SK-N-SH (cell line): ENCODE measurements at regions not wholly inside any gene's neighbourhood (a gene's known extent, or its start where the extent isn't known, plus 50 kb on each side); places are given as distances from the start of the nearest gene placed in this dataset.
"Not testable (repeated sequence)": the region's sequence is repeated elsewhere in the genome, so short reads cannot be mapped to it uniquely, and the experiment has no call there.

ENCODE experiments used
- CTCF ChIA-PET: fragments of 300-600, 350-600 bp; formaldehyde crosslinking; extraction: SDS; loops from one replicate; lab custom pipeline; 2021; lab: Yijun Ruan, JAX
- POLR2A ChIA-PET: fragments of 350-600 bp; sonication (Branson Sonifier 250); formaldehyde crosslinking; extraction: SDS; loops from one replicate; lab custom pipeline; 2020; ENCODE audit warnings: antibody characterized with exemption, inconsistent platforms; lab: Yijun Ruan, JAX
- DNase-seq: peaks from one replicate; pipeline ENCODE4 v3.0.0; 2012
- H2AFZ ChIP-seq: fragments of 200-600 bp; sonication (generic); 2 replicates; pipeline ENCODE4 v1.8.1; 2016; ENCODE audit warnings: antibody characterized with exemption, mild to moderate bottlenecking, low read depth
- H3F3A ChIP-seq: fragments of 200-600 bp; sonication (generic); replicated peaks from 2 replicates; pipeline ENCODE3; 2016; ENCODE audit warnings: antibody characterized with exemption, mild to moderate bottlenecking; ENCODE audit not compliant: insufficient read depth
- H3K27ac ChIP-seq, 2 experiments: fragments of 200-500 bp in 1 of 2; fragments of 200-600 bp in 1 of 2; sonication (Bioruptor generic) in 1 of 2; sonication (generic), shearing (Covaris generic) in 1 of 2; 2 replicates each; pipeline versions ENCODE4 v1.5.1 to v1.6.1; 2014 to 2016; ENCODE audit warnings: low read depth in 2 of 2, inconsistent platforms in 1 of 2, low read length in 1 of 2, mild to moderate bottlenecking in 1 of 2, mixed read lengths in 1 of 2
- H3K27me3 ChIP-seq: fragments of 200-600 bp; sonication (generic), shearing (Covaris generic); 2 replicates; pipeline ENCODE4 v1.6.1; 2016; ENCODE audit warnings: mixed run types; ENCODE audit not compliant: insufficient read depth
- H3K36me3 ChIP-seq, 2 experiments: fragments of 200-500 bp in 1 of 2; fragments of 200-600 bp in 1 of 2; sonication (Bioruptor generic) in 1 of 2; sonication (generic) in 1 of 2; replicated peaks in 1 of 2; 2 replicates each; pipeline versions ENCODE3 to v1.5.1; 2014 to 2016; ENCODE audit warnings: low read length in 1 of 2, mild to moderate bottlenecking in 1 of 2; ENCODE audit not compliant: insufficient read depth in 2 of 2, control insufficient read depth in 1 of 2
- H3K4me1 ChIP-seq, 2 experiments: fragments of 200-500 bp in 1 of 2; fragments of 200-600 bp in 1 of 2; sonication (Bioruptor generic) in 1 of 2; sonication (generic), shearing (Covaris generic) in 1 of 2; 2 replicates each; pipeline versions ENCODE4 v1.5.1 to v1.6.1; 2014 to 2016; ENCODE audit warnings: low read depth in 1 of 2, low read length in 1 of 2, mixed run types in 1 of 2; ENCODE audit not compliant: insufficient read depth in 2 of 2, control insufficient read depth in 1 of 2
- H3K4me2 ChIP-seq: fragments of 200-600 bp; sonication (generic), shearing (Covaris generic); 2 replicates; pipeline ENCODE4 v1.6.1; 2017; ENCODE audit warnings: mixed run types
- H3K4me3 ChIP-seq, 2 experiments: fragments of 200-500 bp in 1 of 2; fragments of 200-600 bp in 1 of 2; sonication (Bioruptor generic) in 1 of 2; sonication (generic), shearing (Covaris generic) in 1 of 2; 2 replicates each; pipeline versions ENCODE4 v1.5.1 to v1.8.1; 2014 to 2016; ENCODE audit warnings: low read depth in 2 of 2, inconsistent platforms in 1 of 2, low read length in 1 of 2, mild to moderate bottlenecking in 1 of 2, mixed read lengths in 1 of 2, moderate library complexity in 1 of 2
- H3K79me2 ChIP-seq: fragments of 200-600 bp; sonication (generic); 2 replicates; pipeline ENCODE4 v1.8.1; 2017; ENCODE audit warnings: mild to moderate bottlenecking; ENCODE audit not compliant: insufficient read depth
- H3K9ac ChIP-seq: fragments of 200-600 bp; sonication (generic); 2 replicates; pipeline ENCODE4 v1.6.1; 2017; ENCODE audit warnings: mixed run types
- H3K9me2 ChIP-seq: fragments of 200-600 bp; sonication (generic); 2 replicates; pipeline ENCODE4 v1.6.1; 2017; ENCODE audit warnings: mixed run types
- H3K9me3 ChIP-seq: fragments of 200-600 bp; sonication (generic); 2 replicates; pipeline ENCODE4 v1.6.1; 2017; ENCODE audit warnings: mixed run types, mild to moderate bottlenecking, moderate library complexity
- H4K20me1 ChIP-seq: fragments of 200-600 bp; sonication (generic); 2 replicates; pipeline ENCODE4 v1.6.1; 2017; ENCODE audit warnings: mild to moderate bottlenecking, mixed run types; ENCODE audit not compliant: insufficient read depth
- CHD2 ChIP-seq: fragments of 150-350 bp; IDR thresholded peaks from 2 replicates; pipeline ENCODE4 v1.6.1; 2018; ENCODE audit warnings: low read length; ENCODE audit not compliant: partially characterized antibody
- EZH2phosphoT487 ChIP-seq: fragments of 200-600 bp; sonication (generic); IDR thresholded peaks from 2 replicates; pipeline ENCODE4 v1.6.1; 2017; ENCODE audit warnings: low read depth, mixed run types, mild to moderate bottlenecking, antibody characterized with exemption, moderate library complexity, borderline replicate concordance
- TCF12 ChIP-seq: IDR thresholded peaks from 2 replicates; pipeline ENCODE4 v1.4.0; 2012
- WGBS: methylation state at CpG from one replicate; pipeline ENCODE4 v1.1.6; 2017; ENCODE audit warnings: low lambda C conversion rate; 5-methylcytosine and 5-hydroxymethylcytosine counted together
- TF ChIP-seq, protein P1 (sequence below): IDR thresholded peaks from 2 replicates; pipeline ENCODE4 v1.4.0; 2012; ENCODE audit warnings: low read depth

DNA sequence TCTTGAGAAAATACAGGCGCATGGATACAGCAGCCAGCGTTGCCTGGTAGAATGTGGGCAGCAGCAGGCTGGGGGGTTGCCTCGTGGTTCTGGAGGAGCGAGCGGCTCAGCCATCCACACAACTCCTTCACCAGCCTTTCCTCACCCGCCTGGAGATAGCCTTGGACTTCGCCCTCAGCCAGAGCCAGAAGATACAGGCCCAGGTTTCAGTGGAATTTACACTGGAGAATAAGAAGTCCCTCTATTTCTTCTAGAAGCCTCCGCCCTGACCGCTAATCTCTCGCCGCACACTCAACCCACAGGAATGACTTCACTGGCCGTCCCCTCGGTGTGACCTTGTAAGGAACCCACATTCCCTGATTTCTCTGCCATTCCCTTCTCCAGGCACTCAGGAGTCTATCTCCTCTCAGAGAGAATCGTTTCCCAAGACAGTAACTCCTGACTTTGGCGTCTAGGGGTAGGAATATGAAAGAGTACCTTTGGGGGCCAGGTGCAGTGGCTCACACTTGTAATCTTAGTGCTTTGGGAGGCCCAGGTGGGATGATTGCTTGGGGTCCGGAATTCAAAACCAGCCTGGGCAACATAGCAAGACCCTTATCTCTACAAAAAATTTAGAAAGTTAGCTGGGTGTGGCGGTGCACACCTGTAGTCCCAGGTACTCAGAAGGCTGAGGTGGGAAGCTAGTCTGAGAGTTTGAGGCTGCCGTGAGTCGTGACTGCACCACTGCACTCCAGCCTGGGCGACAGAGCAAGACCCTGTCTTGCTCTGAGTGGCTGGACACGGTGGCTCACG is 52.0 kb upstream of the ECHDC3 start:
- no peak for DNase-seq
- H3K9me3 ChIP-seq, result no peaks in the 10 kb centered on the region
- 81% methylated on average over 17 of the region's 22 CpGs for WGBS
- no peak overlapping the region for H3K27ac ChIP-seq
- POLR2A ChIA-PET, result no interaction called here
- H3K27me3 ChIP-seq, result no peaks in the 10 kb centered on the region; the same call in 1 of the 2 replicates
- H3K9me2 ChIP-seq, result no peaks in the 10 kb centered on the region
- TF ChIP-seq TCF12, result no peak
- no peak for TF ChIP-seq EZH2phosphoT487
- peaks cover 0 to 10% of the 10 kb centered on the region in 2 experiments; a peak in 1 of 4 replicates for H3K4me1 ChIP-seq
- H3F3A ChIP-seq, result no peaks in the 10 kb centered on the region
- no peaks in the 10 kb centered on the region for H3K36me3 ChIP-seq
- H3K79me2 ChIP-seq, result no peaks in the 10 kb centered on the region
- no peak overlapping the region for H3K4me2 ChIP-seq
- CTCF ChIA-PET, result no interaction called here
- no peak overlapping the region for H3K9ac ChIP-seq
- H4K20me1 ChIP-seq, result no peaks in the 10 kb centered on the region
- H2AFZ ChIP-seq, result no peak overlapping the region
- H3K4me3 ChIP-seq, result no peak overlapping the region

GRCh38 chr10:11688448-11688795 is 53.8 kb upstream of the ECHDC3 start:
- H2AFZ ChIP-seq, result not testable (repeated sequence)

GRCh38 chr10:11687779-11688447 is 54.3 kb upstream of the ECHDC3 start:
- Histone ChIP-seq H3F3A (no peaks in the 10 kb centered on the region), H3K27ac (no peak overlapping the region), H3K4me1 (peaks cover 0 to 10% of the 10 kb centered on the region in 2 experiments; a peak in 1 of 4 replicates), H4K20me1 (no peaks in the 10 kb centered on the region), H3K9me3 (no peaks in the 10 kb centered on the region), H3K36me3 (no peaks in the 10 kb centered on the region), H3K9me2 (no peaks in the 10 kb centered on the region), H3K79me2 (no peaks in the 10 kb centered on the region), H2AFZ (no peak overlapping the region), H3K4me3 (no peak overlapping the region), H3K9ac (no peak overlapping the region), H3K27me3 (no peaks in the 10 kb centered on the region; the same call in 1 of the 2 replicates), H3K4me2 (no peak overlapping the region)
- WGBS, result 80% methylated on average over 7 of the region's 8 CpGs
- TF ChIP-seq CHD2, result no peak
- TF ChIP-seq, protein P1, sequence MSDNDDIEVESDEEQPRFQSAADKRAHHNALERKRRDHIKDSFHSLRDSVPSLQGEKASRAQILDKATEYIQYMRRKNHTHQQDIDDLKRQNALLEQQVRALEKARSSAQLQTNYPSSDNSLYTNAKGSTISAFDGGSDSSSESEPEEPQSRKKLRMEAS, result no peak
- POLR2A ChIA-PET, result no interaction called here
- CTCF ChIA-PET, result interaction anchor here (0.9 kb wide), 1 partner anchor 69 kb away, joined by 3 read pairs; no protein-coding TSS in a partner anchor
- no peak for DNase-seq

More at GRCh38 chr10:11688448-11688795, 53.8 kb upstream of the ECHDC3 start:
- H3K27me3 ChIP-seq, H3K9ac ChIP-seq, DNase-seq, CTCF ChIA-PET, H3K4me3 ChIP-seq, H3K4me2 ChIP-seq, H3K79me2 ChIP-seq, POLR2A ChIA-PET, H3K36me3 ChIP-seq, H3K9me3 ChIP-seq, H4K20me1 ChIP-seq, H3F3A ChIP-seq, H3K9me2 ChIP-seq, H3K27ac ChIP-seq: not testable (repeated sequence)
- H3K4me1 ChIP-seq, result peaks cover 0 to 10% of the 10 kb centered on the region in 2 experiments; a peak in 1 of 4 replicates
- WGBS, result 96% methylated on average over 3 of the region's 3 CpGs
